ENCODE measurements at regions not wholly inside any gene's neighbourhood (a gene's known extent, or its start where the extent isn't known, plus 50 kb on each side); places are given as distances from the start of the nearest gene placed in this dataset.

DNA sequence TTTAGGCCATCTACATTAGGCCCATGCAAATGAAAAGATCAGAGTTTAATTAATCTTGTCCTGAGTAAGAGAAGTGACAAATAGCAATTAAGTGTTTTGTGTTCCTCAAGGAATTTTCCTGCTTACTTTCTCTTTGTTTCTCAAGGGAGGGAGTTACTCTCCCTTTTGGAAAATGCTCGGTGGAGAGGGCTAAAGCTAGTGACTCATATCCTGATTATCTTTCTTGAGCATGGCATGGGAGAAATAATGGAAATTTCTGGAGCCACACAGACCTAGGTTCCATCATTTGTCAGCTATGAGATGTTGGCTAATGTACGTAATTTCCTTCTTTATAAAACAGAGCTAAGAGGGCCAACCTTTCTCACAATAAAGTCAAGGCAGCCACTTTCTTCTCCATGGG lies 177.1 kb downstream of the ETAA1 start:
- H3K9me3 ChIP-seq (ENCODE audit: control insufficient read depth in 1 of 2, insufficient read depth in 1 of 2, low read depth in 1 of 2, low read length in 2 of 2) = no peaks in the 10 kb centered on the region
- H3K27me3 ChIP-seq (ENCODE audit: insufficient read depth, low read length) = no peaks in the 10 kb centered on the region
- H3K9ac ChIP-seq (ENCODE audit: low read length) = no peak overlapping the region
- H3K27ac ChIP-seq (ENCODE audit: low read depth, low read length) = no peak overlapping the region
- CTCF ChIA-PET = no interaction called here
- no peaks in the 10 kb centered on the region for H3K4me1 ChIP-seq (ENCODE audit: control insufficient read depth in 1 of 2, insufficient read depth in 2 of 2, low read length in 2 of 2)
- no TSS peak for BruUV-seq (replicated peaks)
- H4K20me1 ChIP-seq (ENCODE audit: insufficient read depth) = no peaks in the 10 kb centered on the region
- H3K9me2 ChIP-seq (ENCODE audit: insufficient read depth) = no peaks in the 10 kb centered on the region
- H3K36me3 ChIP-seq (ENCODE audit: control insufficient read depth in 1 of 2, insufficient read depth in 2 of 2, low read length in 2 of 2) = no peaks in the 10 kb centered on the region
- RAD21 ChIA-PET (ENCODE audit: low non-redundant PET in 1 of 2, low total read pairs in 2 of 2, uncharacterized antibody in 2 of 2, unreplicated experiment in 2 of 2) = no interaction called here
- H3K79me2 ChIP-seq (ENCODE audit: insufficient read depth, low read length) = no peaks in the 10 kb centered on the region
- TF ChIP-seq, protein P1, sequence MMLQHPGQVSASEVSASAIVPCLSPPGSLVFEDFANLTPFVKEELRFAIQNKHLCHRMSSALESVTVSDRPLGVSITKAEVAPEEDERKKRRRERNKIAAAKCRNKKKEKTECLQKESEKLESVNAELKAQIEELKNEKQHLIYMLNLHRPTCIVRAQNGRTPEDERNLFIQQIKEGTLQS (IDR thresholded peaks at IDR 0.05) = no peak
- TF ChIP-seq EZH2phosphoT487 (IDR thresholded peaks at IDR 0.05; ENCODE audit: borderline replicate concordance) = no peak
- no peak for TF ChIP-seq JUND (IDR thresholded peaks at IDR 0.05)
- no peak for TF ChIP-seq POLR2A (IDR thresholded peaks at IDR 0.05; ENCODE audit: borderline replicate concordance, extremely low read depth, insufficient read depth, insufficient read length)
- no peak for TF ChIP-seq FOSL1 (IDR thresholded peaks at IDR 0.05; ENCODE audit: low read depth)
- TF ChIP-seq EGR1 (IDR thresholded peaks at IDR 0.05; ENCODE audit: low read depth) = no peak
- no peak for TF ChIP-seq CBX3 (IDR thresholded peaks at IDR 0.05; ENCODE audit: low read depth)
- TF ChIP-seq, protein P2, sequence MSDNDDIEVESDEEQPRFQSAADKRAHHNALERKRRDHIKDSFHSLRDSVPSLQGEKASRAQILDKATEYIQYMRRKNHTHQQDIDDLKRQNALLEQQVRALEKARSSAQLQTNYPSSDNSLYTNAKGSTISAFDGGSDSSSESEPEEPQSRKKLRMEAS (IDR thresholded peaks at IDR 0.05) = no peak
- TF ChIP-seq ZFX (IDR thresholded peaks at IDR 0.05) = no peak
- TF ChIP-seq POLR2AphosphoS5 (IDR thresholded peaks at IDR 0.05; ENCODE audit: low read depth, low read length) = no peak
- TF ChIP-seq, protein P3, sequence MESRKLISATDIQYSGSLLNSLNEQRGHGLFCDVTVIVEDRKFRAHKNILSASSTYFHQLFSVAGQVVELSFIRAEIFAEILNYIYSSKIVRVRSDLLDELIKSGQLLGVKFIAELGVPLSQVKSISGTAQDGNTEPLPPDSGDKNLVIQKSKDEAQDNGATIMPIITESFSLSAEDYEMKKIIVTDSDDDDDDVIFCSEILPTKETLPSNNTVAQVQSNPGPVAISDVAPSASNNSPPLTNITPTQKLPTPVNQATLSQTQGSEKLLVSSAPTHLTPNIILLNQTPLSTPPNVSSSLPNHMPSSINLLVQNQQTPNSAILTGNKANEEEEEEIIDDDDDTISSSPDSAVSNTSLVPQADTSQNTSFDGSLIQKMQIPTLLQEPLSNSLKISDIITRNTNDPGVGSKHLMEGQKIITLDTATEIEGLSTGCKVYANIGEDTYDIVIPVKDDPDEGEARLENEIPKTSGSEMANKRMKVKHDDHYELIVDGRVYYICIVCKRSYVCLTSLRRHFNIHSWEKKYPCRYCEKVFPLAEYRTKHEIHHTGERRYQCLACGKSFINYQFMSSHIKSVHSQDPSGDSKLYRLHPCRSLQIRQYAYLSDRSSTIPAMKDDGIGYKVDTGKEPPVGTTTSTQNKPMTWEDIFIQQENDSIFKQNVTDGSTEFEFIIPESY (IDR thresholded peaks at IDR 0.05; ENCODE audit: extremely low read depth, insufficient replicate concordance, low read length) = no peak
- TF ChIP-seq ZNF274 (IDR thresholded peaks at IDR 0.05; ENCODE audit: low read depth, low read length) = no peak
- TF ChIP-seq EZH2 (IDR thresholded peaks at IDR 0.05) = no peak
- TF ChIP-seq, protein P4, sequence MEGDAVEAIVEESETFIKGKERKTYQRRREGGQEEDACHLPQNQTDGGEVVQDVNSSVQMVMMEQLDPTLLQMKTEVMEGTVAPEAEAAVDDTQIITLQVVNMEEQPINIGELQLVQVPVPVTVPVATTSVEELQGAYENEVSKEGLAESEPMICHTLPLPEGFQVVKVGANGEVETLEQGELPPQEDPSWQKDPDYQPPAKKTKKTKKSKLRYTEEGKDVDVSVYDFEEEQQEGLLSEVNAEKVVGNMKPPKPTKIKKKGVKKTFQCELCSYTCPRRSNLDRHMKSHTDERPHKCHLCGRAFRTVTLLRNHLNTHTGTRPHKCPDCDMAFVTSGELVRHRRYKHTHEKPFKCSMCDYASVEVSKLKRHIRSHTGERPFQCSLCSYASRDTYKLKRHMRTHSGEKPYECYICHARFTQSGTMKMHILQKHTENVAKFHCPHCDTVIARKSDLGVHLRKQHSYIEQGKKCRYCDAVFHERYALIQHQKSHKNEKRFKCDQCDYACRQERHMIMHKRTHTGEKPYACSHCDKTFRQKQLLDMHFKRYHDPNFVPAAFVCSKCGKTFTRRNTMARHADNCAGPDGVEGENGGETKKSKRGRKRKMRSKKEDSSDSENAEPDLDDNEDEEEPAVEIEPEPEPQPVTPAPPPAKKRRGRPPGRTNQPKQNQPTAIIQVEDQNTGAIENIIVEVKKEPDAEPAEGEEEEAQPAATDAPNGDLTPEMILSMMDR (IDR thresholded peaks at IDR 0.05 in 2 of 3, conservative IDR thresholded peaks at IDR 0.05 in 1 of 3; ENCODE audit: borderline replicate concordance in 1 of 3, insufficient read depth in 1 of 3, low read depth in 2 of 3, low read length in 2 of 3) = no peak
- no peak for TF ChIP-seq YY1 (IDR thresholded peaks at IDR 0.05; ENCODE audit: extremely low read depth, insufficient replicate concordance, low read depth, low read length)
- TF ChIP-seq, protein P5, sequence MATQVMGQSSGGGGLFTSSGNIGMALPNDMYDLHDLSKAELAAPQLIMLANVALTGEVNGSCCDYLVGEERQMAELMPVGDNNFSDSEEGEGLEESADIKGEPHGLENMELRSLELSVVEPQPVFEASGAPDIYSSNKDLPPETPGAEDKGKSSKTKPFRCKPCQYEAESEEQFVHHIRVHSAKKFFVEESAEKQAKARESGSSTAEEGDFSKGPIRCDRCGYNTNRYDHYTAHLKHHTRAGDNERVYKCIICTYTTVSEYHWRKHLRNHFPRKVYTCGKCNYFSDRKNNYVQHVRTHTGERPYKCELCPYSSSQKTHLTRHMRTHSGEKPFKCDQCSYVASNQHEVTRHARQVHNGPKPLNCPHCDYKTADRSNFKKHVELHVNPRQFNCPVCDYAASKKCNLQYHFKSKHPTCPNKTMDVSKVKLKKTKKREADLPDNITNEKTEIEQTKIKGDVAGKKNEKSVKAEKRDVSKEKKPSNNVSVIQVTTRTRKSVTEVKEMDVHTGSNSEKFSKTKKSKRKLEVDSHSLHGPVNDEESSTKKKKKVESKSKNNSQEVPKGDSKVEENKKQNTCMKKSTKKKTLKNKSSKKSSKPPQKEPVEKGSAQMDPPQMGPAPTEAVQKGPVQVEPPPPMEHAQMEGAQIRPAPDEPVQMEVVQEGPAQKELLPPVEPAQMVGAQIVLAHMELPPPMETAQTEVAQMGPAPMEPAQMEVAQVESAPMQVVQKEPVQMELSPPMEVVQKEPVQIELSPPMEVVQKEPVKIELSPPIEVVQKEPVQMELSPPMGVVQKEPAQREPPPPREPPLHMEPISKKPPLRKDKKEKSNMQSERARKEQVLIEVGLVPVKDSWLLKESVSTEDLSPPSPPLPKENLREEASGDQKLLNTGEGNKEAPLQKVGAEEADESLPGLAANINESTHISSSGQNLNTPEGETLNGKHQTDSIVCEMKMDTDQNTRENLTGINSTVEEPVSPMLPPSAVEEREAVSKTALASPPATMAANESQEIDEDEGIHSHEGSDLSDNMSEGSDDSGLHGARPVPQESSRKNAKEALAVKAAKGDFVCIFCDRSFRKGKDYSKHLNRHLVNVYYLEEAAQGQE (IDR thresholded peaks at IDR 0.05; ENCODE audit: low read depth) = no peak
- TF ChIP-seq CEBPB (IDR thresholded peaks at IDR 0.05; ENCODE audit: low read depth) = no peak
- H3K4me2 ChIP-seq (ENCODE audit: low read length) = no peak overlapping the region
- POLR2A ChIA-PET = no interaction called here
- ATAC-seq (no peak), DNase-seq (ENCODE audit: low read depth, low spot score) (no peak)
- intact Hi-C loops (cut with micrococcal nuclease) = no loop called here
- no peak overlapping the region for H2AFZ ChIP-seq (ENCODE audit: low read depth, low read length, poor library complexity, severe bottlenecking)
- no peak overlapping the region for H3K4me3 ChIP-seq (replicated peaks in 1 of 2; ENCODE audit: low read depth in 1 of 2, low read length in 2 of 2)

All from HCT116 (cell line).